ENCODE measurements at regions not wholly inside any gene's neighbourhood (a gene's known extent, or its start where the extent isn't known, plus 50 kb on each side); places are given as distances from the start of the nearest gene placed in this dataset.

GRCh38 chr3:72100080-72100511, 315.1 kb upstream of the PROK2 start:
- Histone ChIP-seq H2AFZ (ENCODE audit: low read length) (no peak overlapping the region), H2BK5ac (ENCODE audit: low read depth, low read length) (no peak overlapping the region), H3K4ac (replicated peaks; ENCODE audit: insufficient read length, low read depth, low read length) (no peak overlapping the region), H2BK120ac (replicated peaks; ENCODE audit: low read depth, low read length) (no peak overlapping the region), H3K4me1 (replicated peaks in 1 of 4; ENCODE audit: control insufficient read depth in 3 of 4, insufficient read depth in 4 of 4, low read length in 3 of 4) (peaks cover 0 to 2% (median 0%) of the 10 kb centered on the region in 4 experiments; a peak in 1 of 7 replicates), H3K23ac (ENCODE audit: insufficient read length) (no peak overlapping the region), H4K5ac (ENCODE audit: insufficient read length, low read depth, low read length) (no peak overlapping the region), H3K36me3 (ENCODE audit: control insufficient read depth in 2 of 4, insufficient read depth in 4 of 4, low read length in 3 of 4) (no peaks in the 10 kb centered on the region), H3K4me3 (ENCODE audit: extremely low read depth in 1 of 4, insufficient read depth in 2 of 4, low read depth in 3 of 4, low read length in 4 of 4) (peak overlapping the region; percentile 33 to 71 (median 62); a peak in 7 of 8 replicates), H3K79me2 (ENCODE audit: control insufficient read depth in 1 of 2, insufficient read depth in 2 of 2, low read length in 2 of 2) (no peaks in the 10 kb centered on the region), H3K56ac (replicated peaks; ENCODE audit: insufficient read length, low read depth, low read length) (no peak overlapping the region), H3K9ac (replicated peaks in 1 of 4; ENCODE audit: extremely low read depth in 1 of 4, low read depth in 3 of 4, low read length in 3 of 4) (no peak overlapping the region), H2BK20ac (ENCODE audit: low read length) (no peak overlapping the region), H2AK5ac (ENCODE audit: low read depth, low read length) (no peak overlapping the region), H2BK12ac (ENCODE audit: low read depth, low read length) (no peak overlapping the region), H3K14ac (ENCODE audit: insufficient read length) (no peak overlapping the region), H2BK15ac (ENCODE audit: low read length) (no peak overlapping the region), H3K9me3 (ENCODE audit: insufficient read depth in 2 of 2, low read depth in 1 of 2, low read length in 1 of 2) (no peaks in the 10 kb centered on the region), H3K18ac (ENCODE audit: extremely low read depth, low read length) (no peak overlapping the region; the same call in 1 of the 2 replicates), H4K20me1 (replicated peaks in 1 of 2; ENCODE audit: control insufficient read depth in 1 of 2, insufficient read depth in 2 of 2, low read length in 2 of 2) (no peaks in the 10 kb centered on the region), H4K8ac (ENCODE audit: extremely low read depth, insufficient read depth, low read length) (no peak overlapping the region), H4K91ac (replicated peaks; ENCODE audit: insufficient read length, low read length) (no peak overlapping the region), H3K23me2 (ENCODE audit: low read depth, low read length) (peaks cover 8% of the 10 kb centered on the region), H3K4me2 (ENCODE audit: insufficient read depth in 1 of 2, low read depth in 2 of 2, low read length in 2 of 2) (peak overlapping the region; percentile 77 to 84), H3K27me3 (replicated peaks in 1 of 4; ENCODE audit: control insufficient read depth in 3 of 4, extremely low read depth in 1 of 4, insufficient read depth in 3 of 4, low read length in 3 of 4) (peaks cover 0 to 8% (median 5%) of the 10 kb centered on the region in 4 experiments; a peak in 5 of 7 replicates), H3K79me1 (ENCODE audit: low read depth, low read length) (no peaks in the 10 kb centered on the region), H3K27ac (ENCODE audit: low read depth, low read length) (no peak overlapping the region)
- POLR2A ChIA-PET (ENCODE audit: partially characterized antibody), result interaction anchor here (0.8 to 1.1 kb wide), 3 partner anchors 8 to 169 kb away, joined by 3 to 4 read pairs (median 3); no protein-coding TSS in a partner anchor
- CTCF ChIA-PET (ENCODE audit: partially characterized antibody), result interaction anchor here (0.7 to 2.3 kb wide), 6 partner anchors 15 to 170 kb away, joined by 3 to 6 read pairs (median 4); no protein-coding TSS in a partner anchor
- WGBS, 2 experiments (ENCODE audit: extremely low coverage in 1 of 2, insufficient coverage in 1 of 2, insufficient read length in 1 of 2, insufficient replicate concordance in 2 of 2, low coverage in 1 of 2, low lambda C conversion rate in 2 of 2, missing lambda C conversion rate in 1 of 2), result 10% methylated on average over 17 of the region's 17 CpGs; no CpG with 5 or more reads in 1 of the 2 experiments
- FAIRE-seq (no peak), DNase-seq (ENCODE audit: low read depth in 1 of 2, low spot score in 2 of 2) (peak in 1 of 2 experiments; percentile 58)
- TF ChIP-seq ASH2L (IDR thresholded peaks at IDR 0.05; ENCODE audit: low read length) (no peak), CBX5 (IDR thresholded peaks at IDR 0.05; ENCODE audit: low read depth, low read length) (no peak), TAF1 (IDR thresholded peaks at IDR 0.05; ENCODE audit: low read depth, low read length) (0 out of 2 replicates have a peak, but pooled peaks have one; percentile 18), NANOG (IDR thresholded peaks at IDR 0.05; ENCODE audit: insufficient read depth, low read depth, low read length, poor library complexity, severe bottlenecking) (peak; percentile 89), YY1 (IDR thresholded peaks at IDR 0.05; ENCODE audit: low read depth, low read length) (peak; percentile 60; the same call in 1 of the 2 replicates), RXRA (IDR thresholded peaks at IDR 0.05; ENCODE audit: insufficient read depth, low read depth, low read length) (no peak), CTCF (IDR thresholded peaks at IDR 0.05; ENCODE audit: control extremely low read depth in 1 of 3, insufficient read depth in 1 of 3, low read depth in 1 of 3, low read length in 3 of 3) (no peak), BCL11A (IDR thresholded peaks at IDR 0.05; ENCODE audit: low read depth in 2 of 2, low read length in 2 of 2) (no peak), TEAD4 (IDR thresholded peaks at IDR 0.05; ENCODE audit: low read depth, low read length) (no peak), ATF3 (IDR thresholded peaks at IDR 0.05; ENCODE audit: insufficient read depth, low read depth, low read length) (no peak)

All from H1 (cell line).